HepG2 (cell line): ENCODE measurements at regions not wholly inside any gene's neighbourhood (a gene's known extent, or its start where the extent isn't known, plus 50 kb on each side); places are given as distances from the start of the nearest gene placed in this dataset.

ENCODE experiments used
- ATAC-seq: fragments of 200-7000 bp; cut with Tn5 transposase; 3 replicates; pipeline ENCODE4 v1.9.1; 2020; ENCODE audit warnings: mild to moderate bottlenecking, moderate library complexity
- BruUV-seq: library from RNA; stranded (reverse); fragments of 400-500 nt; replicated peaks from 2 replicates; lab custom pipeline; 2021; lab: Mats Ljungman, UMichigan
- CTCF ChIA-PET: fragments of 300-600 bp; formaldehyde crosslinking; extraction: SDS; loops from one replicate; lab custom pipeline; 2021; ENCODE audit warnings: low total read pairs, inconsistent platforms, low intra/inter-chr PET ratio; lab: Yijun Ruan, JAX
- POLR2A ChIA-PET: fragments of 350-600 bp; sonication (Branson Sonifier 250); formaldehyde crosslinking; loops from one replicate; lab custom pipeline; 2020; ENCODE audit warnings: antibody characterized with exemption, inconsistent platforms; lab: Yijun Ruan, JAX
- DNase-seq: peaks from one replicate; pipeline ENCODE4 v3.0.0-alpha.2; 2015; ENCODE audit warnings: low spot score
- FAIRE-seq: peaks from 3 replicates; lab custom pipeline; 2011; peaks lifted over from hg19 to GRCh38; lab: Jason Lieb, UNC
- H2AFZ ChIP-seq: one replicate; pipeline ENCODE4 v1.6.1; 2011; ENCODE audit warnings: low read length, inconsistent platforms
- H3K27ac ChIP-seq: fragments of 300-600 bp; 3 replicates; pipeline ENCODE4 v1.8.0; 2011; ENCODE audit warnings: mixed run types, mild to moderate bottlenecking, mixed read lengths, low read length, inconsistent platforms; ENCODE audit not compliant: insufficient read depth; ENCODE audit errors: extremely low read length
- H3K27me3 ChIP-seq, 2 experiments: fragments of 200-600 bp in 1 of 2; 2 replicates in 1 of 2; 3 replicates in 1 of 2; pipeline versions ENCODE4 v1.6.0 to v1.8.0; 2011; ENCODE audit warnings: low read length in 2 of 2, mild to moderate bottlenecking in 2 of 2, moderate library complexity in 2 of 2, inconsistent platforms in 1 of 2; ENCODE audit not compliant: insufficient read depth in 2 of 2, control insufficient read depth in 1 of 2
- H3K36me3 ChIP-seq, 2 experiments: fragments of 200-600 bp in 1 of 2; replicated peaks in 1 of 2; 2 replicates in 1 of 2; 3 replicates in 1 of 2; pipeline versions ENCODE4 v1.5.1 to v1.8.0; 2011; ENCODE audit warnings: low read length in 2 of 2, inconsistent platforms in 1 of 2; ENCODE audit not compliant: insufficient read depth in 2 of 2, control insufficient read depth in 1 of 2
- H3K4me1 ChIP-seq: 2 replicates; pipeline ENCODE4 v1.5.1; 2012; ENCODE audit warnings: low read length, inconsistent platforms; ENCODE audit not compliant: insufficient read depth
- H3K4me2 ChIP-seq: 2 replicates; pipeline ENCODE4 v1.6.0; 2011; ENCODE audit warnings: low read depth, low read length, inconsistent platforms
- H3K4me3 ChIP-seq, 3 experiments: fragments of 200-600 bp in 1 of 3; sonication (generic), shearing (Covaris generic) in 1 of 3; replicated peaks in 1 of 3; 2 replicates each; pipeline ENCODE4 v1.5.1; 2011 to 2016; ENCODE audit warnings: low read length in 3 of 3, inconsistent platforms in 2 of 3, low read depth in 2 of 3, mild to moderate bottlenecking in 2 of 3, control low read depth in 1 of 3, mixed read lengths in 1 of 3; ENCODE audit not compliant: insufficient read depth in 1 of 3
- H3K79me2 ChIP-seq: one replicate; pipeline ENCODE4 v1.6.1; 2011; ENCODE audit warnings: low read length, inconsistent platforms; ENCODE audit not compliant: insufficient read depth
- H3K9ac ChIP-seq: 2 replicates; pipeline ENCODE4 v1.6.0; 2011; ENCODE audit warnings: mild to moderate bottlenecking, low read depth, low read length, inconsistent platforms; ENCODE audit not compliant: insufficient read depth
- H3K9me3 ChIP-seq: 2 replicates; pipeline ENCODE4 v1.5.1; 2012; ENCODE audit warnings: mild to moderate bottlenecking, low read length
- H4K20me1 ChIP-seq: 2 replicates; pipeline ENCODE4 v1.6.0; 2011; ENCODE audit warnings: inconsistent platforms, mild to moderate bottlenecking, low read length, moderate library complexity; ENCODE audit not compliant: insufficient read depth
- ATF4 ChIP-seq, 2 experiments: fragments of 450-650 bp in 1 of 2; sonication (generic) in 1 of 2; formaldehyde crosslinking; IDR thresholded peaks; 2 replicates each; pipeline versions ENCODE4 v1.5.0 to v1.8.0; 2020 to 2022; ENCODE audit warnings: mild to moderate bottlenecking in 1 of 2, missing genetic modification reagents in 1 of 2
- ETS1 ChIP-seq: sonication (generic); formaldehyde crosslinking; IDR thresholded peaks from 2 replicates; pipeline ENCODE4 v1.4.0; 2020; ENCODE audit warnings: missing genetic modification reagents
- FOXJ3 ChIP-seq: sonication (generic); formaldehyde crosslinking; IDR thresholded peaks from 2 replicates; pipeline ENCODE4 v1.4.0; 2020; ENCODE audit warnings: missing genetic modification reagents, mild to moderate bottlenecking, borderline replicate concordance
- GTF2F1 ChIP-seq: fragments of 150-350 bp; IDR thresholded peaks from 2 replicates; pipeline ENCODE4 v1.6.1; 2014; ENCODE audit warnings: low read length
- HNRNPLL ChIP-seq: fragments of 200-400 bp; formaldehyde crosslinking; IDR thresholded peaks from 2 replicates; pipeline ENCODE4 v1.6.1; 2017; ENCODE audit warnings: mild to moderate bottlenecking, low read depth, low read length; ENCODE audit not compliant: poor library complexity, severe bottlenecking
- ISX ChIP-seq: sonication (generic); formaldehyde crosslinking; conservative IDR thresholded peaks from 2 replicates; pipeline ENCODE4 v1.5.0; 2020; ENCODE audit warnings: missing genetic modification reagents
- KLF13 ChIP-seq: sonication (generic); formaldehyde crosslinking; IDR thresholded peaks from 2 replicates; pipeline ENCODE4 v1.4.0; 2020; ENCODE audit warnings: mild to moderate bottlenecking, missing genetic modification reagents
- NPAS2 ChIP-seq: sonication (generic); formaldehyde crosslinking; IDR thresholded peaks from 2 replicates; pipeline ENCODE4 v1.8.0; 2022; ENCODE audit warnings: mild to moderate bottlenecking, missing genetic modification reagents, borderline replicate concordance
- SIX4 ChIP-seq: sonication (generic); formaldehyde crosslinking; IDR thresholded peaks from 2 replicates; pipeline ENCODE4 v1.4.0; 2020; ENCODE audit warnings: missing genetic modification reagents
- ZKSCAN1 ChIP-seq: fragments of 150-350 bp; IDR thresholded peaks from 2 replicates; pipeline ENCODE4 v1.6.1; 2014; ENCODE audit warnings: low read length
- ZNF20 ChIP-seq: sonication (generic); formaldehyde crosslinking; IDR thresholded peaks from 2 replicates; pipeline ENCODE4 v1.4.0; 2020; ENCODE audit warnings: mild to moderate bottlenecking, moderate library complexity, missing genetic modification reagents
- ZNF644 ChIP-seq: IDR thresholded peaks from 2 replicates; pipeline ENCODE4 v1.6.1; 2016; ENCODE audit warnings: low read depth
- ZNF75D ChIP-seq: sonication (generic); formaldehyde crosslinking; IDR thresholded peaks from 2 replicates; pipeline ENCODE4 v1.8.1; 2023; ENCODE audit warnings: missing genetic modification reagents, mild to moderate bottlenecking, borderline replicate concordance
- ZNF879 ChIP-seq: sonication (generic); formaldehyde crosslinking; IDR thresholded peaks from 2 replicates; pipeline ENCODE4 v1.8.1; 2023; ENCODE audit warnings: missing genetic modification reagents
- ZSCAN22 ChIP-seq: sonication (generic); formaldehyde crosslinking; IDR thresholded peaks from 2 replicates; pipeline ENCODE4 v1.4.0; 2020; ENCODE audit warnings: mild to moderate bottlenecking, missing genetic modification reagents
- WGBS: methylation state at CpG from one replicate; pipeline ENCODE4 v1.1.6; 2017; ENCODE audit warnings: low lambda C conversion rate; 5-methylcytosine and 5-hydroxymethylcytosine counted together
- in situ Hi-C: cut with HindIII; loops from 2 replicates; pipeline ENCODE4 v1.10.0; 2017; ENCODE audit warnings: low pct_unique_long_range_greater_than_20kb; ENCODE audit not compliant: extremely low pct_ligation_motif_present
- intact Hi-C: fragments of 100-400 bp; cut with micrococcal nuclease; formaldehyde crosslinking; loops from one replicate; pipeline ENCODE4 v1.10.0; 2022; ENCODE audit not compliant: unreplicated experiment
- TF ChIP-seq, protein P1 (sequence below): sonication (generic); formaldehyde crosslinking; IDR thresholded peaks from 2 replicates; pipeline ENCODE4 v1.5.0; 2020; ENCODE audit warnings: missing genetic modification reagents, mild to moderate bottlenecking, borderline replicate concordance
- TF ChIP-seq, protein P2 (sequence below): IDR thresholded peaks from 2 replicates; pipeline ENCODE4 v1.6.1; 2016; ENCODE audit warnings: missing compliant biosample characterization, missing genetic modification reagents, borderline replicate concordance

- no peak overlapping the region for H2AFZ ChIP-seq
- CTCF ChIA-PET, result no interaction called here
- H3K4me3 ChIP-seq, result no peak overlapping the region
- ATAC-seq (no peak), DNase-seq (no peak)
- in situ Hi-C loops (no loop called here), intact Hi-C loops (no loop called here)
- H3K4me2 ChIP-seq, result no peak overlapping the region
- no peaks in the 10 kb centered on the region for H3K36me3 ChIP-seq
- H3K27me3 ChIP-seq, result peaks cover 0 to 50% of the 10 kb centered on the region in 2 experiments; a peak in 4 of 5 replicates
- no TSS peak for BruUV-seq
- POLR2A ChIA-PET, result no interaction called here
- H3K27ac ChIP-seq, result no peak overlapping the region
- no peaks in the 10 kb centered on the region for H3K79me2 ChIP-seq
- no peaks in the 10 kb centered on the region for H3K4me1 ChIP-seq
- no peaks in the 10 kb centered on the region for H4K20me1 ChIP-seq
- no peak for TF ChIP-seq ATF4 (CRISPR knock-in tag; IDR thresholded peaks at IDR 0.05)
- TF ChIP-seq, protein P1, sequence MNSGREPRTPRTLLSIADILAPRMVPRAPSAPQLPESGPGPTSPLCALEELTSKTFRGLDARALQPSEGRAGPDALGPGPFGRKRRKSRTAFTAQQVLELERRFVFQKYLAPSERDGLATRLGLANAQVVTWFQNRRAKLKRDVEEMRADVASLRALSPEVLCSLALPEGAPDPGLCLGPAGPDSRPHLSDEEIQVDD (CRISPR knock-in tag), result no peak
- TF ChIP-seq, all 625 proteins: peak for 0
- WGBS, result 29% methylated on average over 4 of the region's 4 CpGs
- no peak for FAIRE-seq
- no peaks in the 10 kb centered on the region for H3K9me3 ChIP-seq
- no peak overlapping the region for H3K9ac ChIP-seq
Observed at GRCh38 chr13:94858856-94859255, 146.5 kb upstream of the SOX21 start.

DNA sequence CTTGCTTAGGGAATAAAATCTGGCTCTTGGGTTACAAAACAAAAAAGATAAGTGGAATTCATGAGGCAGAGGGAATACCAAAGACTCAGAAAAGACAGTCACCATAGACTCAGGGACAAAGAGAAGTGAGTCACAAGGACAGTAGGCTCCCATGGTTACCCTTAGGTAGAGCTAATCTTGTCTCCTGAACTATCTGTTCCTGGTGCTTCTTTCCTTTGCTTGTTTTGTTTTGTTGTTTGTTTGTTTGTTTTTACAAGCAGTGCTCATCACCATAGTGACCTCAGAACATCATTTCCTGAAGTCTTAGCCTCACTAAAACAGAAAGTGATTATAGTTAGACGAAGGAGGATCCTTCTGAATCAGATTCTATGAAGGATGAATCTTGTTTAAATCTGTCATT, 142.3 kb upstream of the SOX21 start:
- Histone ChIP-seq H3K79me2 (no peaks in the 10 kb centered on the region), H3K4me3 (no peak overlapping the region), H3K4me1 (no peaks in the 10 kb centered on the region), H4K20me1 (no peaks in the 10 kb centered on the region), H3K27ac (no peak overlapping the region), H2AFZ (no peak overlapping the region), H3K9me3 (no peaks in the 10 kb centered on the region), H3K9ac (no peak overlapping the region), H3K27me3 (peaks cover 0 to 20% of the 10 kb centered on the region in 2 experiments; a peak in 3 of 5 replicates), H3K36me3 (no peaks in the 10 kb centered on the region), H3K4me2 (no peak overlapping the region)
- no TSS peak for BruUV-seq
- ATAC-seq (no peak), FAIRE-seq (no peak), DNase-seq (no peak)
- 0% methylated on average over 1 of the region's 1 CpG for WGBS
- intact Hi-C loops (no loop called here), in situ Hi-C loops (no loop called here)
- POLR2A ChIA-PET, result no interaction called here
- CTCF ChIA-PET, result no interaction called here
- TF ChIP-seq ZNF20 (CRISPR knock-in tag) (no peak), KLF13 (CRISPR knock-in tag) (no peak), SIX4 (CRISPR knock-in tag) (no peak), HNRNPLL (no peak), ZNF644 (no peak), ZNF75D (CRISPR knock-in tag) (no peak), FOXJ3 (CRISPR knock-in tag) (no peak), GTF2F1 (no peak), ETS1 (CRISPR knock-in tag) (no peak), ZSCAN22 (CRISPR knock-in tag) (no peak), ZNF879 (no peak), ZKSCAN1 (no peak), ISX (CRISPR knock-in tag) (no peak), NPAS2 (CRISPR knock-in tag) (no peak)
- TF ChIP-seq, protein P2, sequence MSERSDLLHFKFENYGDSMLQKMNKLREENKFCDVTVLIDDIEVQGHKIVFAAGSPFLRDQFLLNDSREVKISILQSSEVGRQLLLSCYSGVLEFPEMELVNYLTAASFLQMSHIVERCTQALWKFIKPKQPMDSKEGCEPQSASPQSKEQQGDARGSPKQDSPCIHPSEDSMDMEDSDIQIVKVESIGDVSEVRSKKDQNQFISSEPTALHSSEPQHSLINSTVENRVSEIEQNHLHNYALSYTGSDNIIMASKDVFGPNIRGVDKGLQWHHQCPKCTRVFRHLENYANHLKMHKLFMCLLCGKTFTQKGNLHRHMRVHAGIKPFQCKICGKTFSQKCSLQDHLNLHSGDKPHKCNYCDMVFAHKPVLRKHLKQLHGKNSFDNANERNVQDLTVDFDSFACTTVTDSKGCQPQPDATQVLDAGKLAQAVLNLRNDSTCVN, result no peak
